Coronary artery (tissue), 2 donors: ENCODE measurements at regions not wholly inside any gene's neighbourhood (a gene's known extent, or its start where the extent isn't known, plus 50 kb on each side); places are given as distances from the start of the nearest gene placed in this dataset.

ENCODE experiments used
- DNase-seq: peaks from one replicate; pipeline ENCODE4 v3.0.0-alpha.2; 2017; ENCODE audit warnings: low spot score
- H3K27ac ChIP-seq, 2 donors: fragments of 200-600 bp; sonication (generic); one replicate each; pipeline ENCODE4 v1.5.1; 2016 to 2019
- H3K4me3 ChIP-seq: fragments of 200-600 bp; sonication (generic); 2 replicates; pipeline ENCODE4 v1.5.1; 2016; ENCODE audit warnings: mild to moderate bottlenecking, moderate library complexity
- TF ChIP-seq, protein P1 (sequence below): fragments of 200-600 bp; sonication (generic); IDR thresholded peaks from one replicate; pipeline ENCODE4 v1.5.1; 2019; ENCODE audit warnings: antibody characterized with exemption

DNA sequence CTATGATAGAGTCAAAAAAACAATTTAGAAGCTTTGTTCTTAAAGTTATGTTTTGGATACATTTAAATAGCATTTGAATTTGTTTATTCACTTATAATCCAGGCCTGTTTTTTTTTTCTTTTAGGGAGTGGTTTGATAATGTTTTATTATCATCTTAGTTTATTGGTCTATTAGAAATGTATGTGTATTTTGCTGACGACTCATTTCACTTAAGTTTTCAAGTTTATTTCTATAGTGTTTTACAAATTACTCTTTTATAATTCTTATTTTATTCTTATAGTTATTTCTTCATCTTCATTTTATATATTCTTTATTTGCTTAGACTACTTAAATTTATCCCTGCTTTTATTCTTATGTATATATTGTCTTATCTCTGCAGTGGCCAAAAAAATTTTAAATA, 804.5 kb downstream of the NR4A2 start:
- TF ChIP-seq, protein P1, sequence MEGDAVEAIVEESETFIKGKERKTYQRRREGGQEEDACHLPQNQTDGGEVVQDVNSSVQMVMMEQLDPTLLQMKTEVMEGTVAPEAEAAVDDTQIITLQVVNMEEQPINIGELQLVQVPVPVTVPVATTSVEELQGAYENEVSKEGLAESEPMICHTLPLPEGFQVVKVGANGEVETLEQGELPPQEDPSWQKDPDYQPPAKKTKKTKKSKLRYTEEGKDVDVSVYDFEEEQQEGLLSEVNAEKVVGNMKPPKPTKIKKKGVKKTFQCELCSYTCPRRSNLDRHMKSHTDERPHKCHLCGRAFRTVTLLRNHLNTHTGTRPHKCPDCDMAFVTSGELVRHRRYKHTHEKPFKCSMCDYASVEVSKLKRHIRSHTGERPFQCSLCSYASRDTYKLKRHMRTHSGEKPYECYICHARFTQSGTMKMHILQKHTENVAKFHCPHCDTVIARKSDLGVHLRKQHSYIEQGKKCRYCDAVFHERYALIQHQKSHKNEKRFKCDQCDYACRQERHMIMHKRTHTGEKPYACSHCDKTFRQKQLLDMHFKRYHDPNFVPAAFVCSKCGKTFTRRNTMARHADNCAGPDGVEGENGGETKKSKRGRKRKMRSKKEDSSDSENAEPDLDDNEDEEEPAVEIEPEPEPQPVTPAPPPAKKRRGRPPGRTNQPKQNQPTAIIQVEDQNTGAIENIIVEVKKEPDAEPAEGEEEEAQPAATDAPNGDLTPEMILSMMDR, result no peak
- H3K4me3 ChIP-seq, result no peak overlapping the region
- H3K27ac ChIP-seq, result no peak overlapping the region
- DNase-seq, result no peak

DNA sequence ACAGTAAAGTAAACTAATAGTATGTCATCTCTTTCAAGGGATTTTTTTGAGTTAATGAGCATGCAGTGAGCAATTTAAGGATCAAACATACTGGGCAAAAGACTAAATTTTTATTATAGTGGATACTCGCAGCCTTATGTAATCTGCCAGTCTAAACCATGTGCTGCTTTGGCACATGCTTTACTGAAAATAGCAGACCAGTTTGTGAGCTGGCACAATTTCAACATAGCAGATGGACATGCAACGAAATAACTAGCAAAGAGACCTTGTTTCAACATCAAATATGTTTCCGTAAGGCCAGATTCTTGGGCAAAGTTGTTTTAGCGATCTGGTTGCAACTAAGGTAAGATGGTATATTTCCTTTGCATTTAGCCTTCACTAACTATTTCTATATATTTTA, 807.3 kb downstream of the NR4A2 start:
- H3K4me3 ChIP-seq, result no peak overlapping the region
- H3K27ac ChIP-seq, result no peak overlapping the region
- no peak for DNase-seq
- TF ChIP-seq, protein P1, result no peak

DNA sequence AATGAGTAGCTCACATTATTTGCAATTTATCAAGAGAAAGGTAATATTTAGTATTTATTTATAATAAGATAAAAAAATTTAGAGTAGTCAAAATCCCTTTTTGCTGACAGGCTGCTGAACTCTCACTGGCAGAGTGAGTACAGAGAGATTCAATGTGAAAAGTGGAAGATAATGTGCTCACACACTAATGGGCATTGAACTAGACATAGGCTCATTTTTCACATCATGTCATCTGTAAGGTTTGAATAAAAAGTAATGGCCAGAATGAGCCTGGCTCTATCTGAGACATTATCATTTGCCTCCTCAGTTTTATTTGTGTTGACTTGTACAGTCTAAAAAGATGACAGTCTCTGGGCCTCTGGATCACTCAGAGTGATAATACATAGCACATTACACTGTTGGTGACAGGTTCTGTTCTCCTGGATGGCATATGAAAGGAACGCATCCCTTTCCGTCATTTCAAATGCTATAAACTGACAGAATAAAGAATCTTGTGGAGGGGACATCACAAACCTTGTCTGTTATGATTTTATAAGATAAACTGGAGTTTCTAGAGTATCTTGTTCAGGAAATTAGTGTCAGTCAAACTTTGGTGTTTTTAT, 812.9 kb downstream of the NR4A2 start:
- DNase-seq, result no peak
- Histone ChIP-seq H3K4me3 (no peak overlapping the region), H3K27ac (no peak overlapping the region)
- TF ChIP-seq, protein P1, result no peak

DNA sequence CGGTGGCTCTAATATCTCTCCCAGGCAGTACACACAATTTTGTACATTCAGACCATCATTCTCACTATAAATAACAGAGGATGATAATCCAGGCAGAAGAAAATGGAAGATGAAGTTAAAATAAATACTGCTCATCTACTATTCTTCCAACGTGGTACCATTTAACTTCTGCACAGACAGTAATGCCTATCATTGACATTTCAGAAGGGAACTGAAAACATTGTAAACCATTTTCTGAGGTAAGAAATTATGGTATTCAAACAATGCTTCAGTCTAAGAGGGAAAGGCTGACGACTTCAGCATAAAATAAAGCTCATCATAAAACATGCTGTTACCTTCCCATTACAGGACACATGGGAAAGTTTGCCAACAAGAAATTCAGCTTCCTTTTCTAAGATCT, 814.4 kb downstream of the NR4A2 start:
- Histone ChIP-seq H3K4me3 (no peak overlapping the region), H3K27ac (no peak overlapping the region)
- DNase-seq, result no peak
- TF ChIP-seq, protein P1, result no peak

DNA sequence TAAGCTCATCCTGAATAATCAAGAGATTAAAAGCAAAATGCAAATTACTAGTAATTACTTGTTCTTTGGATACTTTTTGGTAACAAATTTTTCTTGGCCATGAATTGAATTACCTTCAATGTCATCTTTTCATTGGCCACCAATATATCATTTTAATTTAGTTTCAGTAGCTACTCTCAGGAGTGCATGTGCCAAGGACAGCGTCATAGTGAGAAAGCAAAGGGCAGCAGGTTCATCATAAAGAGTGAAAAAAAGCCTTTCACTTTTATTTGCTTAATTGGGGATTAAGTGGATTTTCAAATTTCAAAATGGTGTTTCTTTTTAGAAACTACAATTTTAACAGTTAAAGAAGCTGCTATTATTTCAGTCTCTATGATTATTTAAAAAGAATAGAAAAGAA, 815.2 kb downstream of the NR4A2 start:
- TF ChIP-seq, protein P1, result no peak
- no peak for DNase-seq
- no peak overlapping the region for H3K4me3 ChIP-seq
- H3K27ac ChIP-seq, result no peak overlapping the region

DNA sequence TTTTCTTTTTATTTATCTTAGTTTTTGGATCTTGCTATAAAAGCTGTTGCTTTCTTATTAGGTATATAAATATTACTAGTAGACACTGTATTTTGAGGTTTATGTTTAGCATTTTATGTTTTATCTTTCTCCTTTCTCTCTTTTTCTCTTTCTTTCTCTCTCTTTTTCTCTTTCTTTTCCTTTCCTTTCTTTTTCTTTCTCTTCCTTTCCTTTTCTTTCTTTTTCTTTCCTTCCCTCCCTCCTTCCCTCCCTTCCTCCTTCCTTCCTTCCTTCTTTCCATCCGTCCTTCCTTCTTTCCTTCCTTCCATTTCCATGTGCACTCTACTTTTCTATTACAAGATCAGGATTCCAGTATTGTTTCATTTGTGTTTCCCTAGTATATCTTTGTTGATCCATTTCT, 814.8 kb downstream of the KCNJ3 start:
- H3K4me3 ChIP-seq, result no peak overlapping the region
- H3K27ac ChIP-seq, result no peak overlapping the region
- no peak for DNase-seq
- TF ChIP-seq, protein P1, result no peak

DNA sequence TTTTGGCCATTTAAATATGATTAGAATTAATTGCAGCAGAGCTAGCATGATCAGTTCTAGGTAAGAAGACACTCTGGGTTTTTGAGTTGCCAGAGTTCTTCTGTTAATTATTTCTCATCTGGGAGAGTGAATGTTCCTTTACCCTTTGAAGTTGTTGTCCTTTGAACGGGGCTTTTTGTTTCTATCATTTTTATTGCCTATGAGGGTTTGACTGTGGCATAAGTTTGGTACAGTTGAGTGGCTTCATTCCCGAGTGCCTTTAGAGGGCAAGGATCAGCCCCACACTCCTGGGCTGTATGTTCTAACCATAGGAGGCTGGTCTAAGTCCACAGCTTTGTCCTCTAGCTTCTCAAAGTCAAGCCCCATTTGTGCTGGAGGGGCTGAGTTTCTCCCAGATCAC, 804.3 kb downstream of the KCNJ3 start:
- H3K27ac ChIP-seq, result no peak overlapping the region
- TF ChIP-seq, protein P1, result no peak
- H3K4me3 ChIP-seq, result no peak overlapping the region
- no peak for DNase-seq
